SIG-M5 treated with dmso at 0.1 percent for 504 hours (cell line): ENCODE measurements at regions not wholly inside any gene's neighbourhood (a gene's known extent, or its start where the extent isn't known, plus 50 kb on each side); places are given as distances from the start of the nearest gene placed in this dataset.
"Not testable (repeated sequence)": the region's sequence is repeated elsewhere in the genome, so short reads cannot be mapped to it uniquely, and the experiment has no call there.

Experiments
- DNase-seq: peaks from one replicate; lab custom pipeline; 2025; ENCODE audit not compliant: unreplicated experiment; lab: John Stamatoyannopoulos, UW

- no peak for DNase-seq
These were observed 213.1 kb downstream of the TBC1D2B start for GRCh38 chr15:77864211-77865105.

GRCh38 chr15:77863491-77864105 lies 213.9 kb downstream of the TBC1D2B start:
- no peak for DNase-seq

- no peak for DNase-seq
These were observed 214.8 kb downstream of the TBC1D2B start for GRCh38 chr15:77862651-77863104.

GRCh38 chr15:77861997-77862635 lies 215.4 kb downstream of the TBC1D2B start:
- DNase-seq = not testable (repeated sequence)

- DNase-seq = no peak
These were observed 217.3 kb downstream of the TBC1D2B start for GRCh38 chr15:77860071-77860691.

- DNase-seq = no peak
These were observed 217.9 kb downstream of the TBC1D2B start for GRCh38 chr15:77859491-77860060.

- DNase-seq = peak; percentile 64
These were observed 218.6 kb downstream of the TBC1D2B start for GRCh38 chr15:77858792-77859490.

- no peak for DNase-seq
These were observed 220.1 kb downstream of the TBC1D2B start for GRCh38 chr15:77857419-77857818.

GRCh38 chr15:77856705-77857346 lies 220.7 kb downstream of the TBC1D2B start:
- no peak for DNase-seq

GRCh38 chr15:77855871-77856270 lies 221.6 kb downstream of the TBC1D2B start:
- no peak for DNase-seq

- DNase-seq = no peak
These were observed 222.3 kb upstream of the LINGO1 start for GRCh38 chr15:77854980-77855379.

GRCh38 chr15:77853910-77854309 lies 221.2 kb upstream of the LINGO1 start:
- no peak for DNase-seq

GRCh38 chr15:77853008-77853328 lies 220.3 kb upstream of the LINGO1 start:
- DNase-seq = no peak

GRCh38 chr15:77852241-77853007 lies 219.7 kb upstream of the LINGO1 start:
- no peak for DNase-seq

- DNase-seq = no peak
These were observed 219.0 kb upstream of the LINGO1 start for GRCh38 chr15:77851691-77852090.

GRCh38 chr15:77851086-77851485 lies 218.4 kb upstream of the LINGO1 start:
- DNase-seq = no peak

- no peak for DNase-seq
These were observed 214.3 kb upstream of the LINGO1 start for GRCh38 chr15:77846986-77847385.

GRCh38 chr15:77846360-77846759 lies 213.6 kb upstream of the LINGO1 start:
- DNase-seq = no peak

- peak; percentile 15 for DNase-seq
These were observed 212.2 kb upstream of the LINGO1 start for GRCh38 chr15:77844798-77845446.
